LHCN-M2 (cell line): ENCODE measurements at regions not wholly inside any gene's neighbourhood (a gene's known extent, or its start where the extent isn't known, plus 50 kb on each side); places are given as distances from the start of the nearest gene placed in this dataset.

Source experiments
- DNase-seq: peaks from one replicate; pipeline ENCODE4 v3.0.0-alpha.2; 2012; ENCODE audit warnings: low read depth

DNA sequence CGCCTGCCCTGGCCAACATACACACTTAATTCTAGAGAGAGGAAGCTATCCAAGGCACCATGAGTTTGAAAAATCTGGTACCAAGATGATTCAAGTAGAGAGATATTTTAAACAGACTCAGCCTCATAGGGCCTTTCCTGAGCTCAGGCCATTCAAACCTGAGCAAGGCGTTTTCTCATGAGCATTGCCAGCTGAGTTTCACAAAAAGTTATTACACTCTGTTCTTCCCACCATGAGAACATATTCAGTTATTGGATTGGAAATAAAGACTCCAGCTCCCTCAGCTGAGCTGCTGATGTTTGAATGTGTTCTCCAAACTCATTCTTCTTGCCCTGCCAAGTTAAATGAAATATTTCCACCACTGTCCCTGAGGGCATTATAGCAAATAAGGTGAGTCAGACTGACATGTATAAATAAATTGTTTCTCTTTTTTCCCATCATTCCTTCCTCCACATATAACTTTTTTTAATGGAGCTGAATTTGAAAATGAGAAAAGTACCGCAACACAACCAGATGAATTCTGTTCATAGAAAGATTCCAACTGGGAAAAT, 429.6 kb downstream of the RAB28 start:
- DNase-seq, result no peak

DNA sequence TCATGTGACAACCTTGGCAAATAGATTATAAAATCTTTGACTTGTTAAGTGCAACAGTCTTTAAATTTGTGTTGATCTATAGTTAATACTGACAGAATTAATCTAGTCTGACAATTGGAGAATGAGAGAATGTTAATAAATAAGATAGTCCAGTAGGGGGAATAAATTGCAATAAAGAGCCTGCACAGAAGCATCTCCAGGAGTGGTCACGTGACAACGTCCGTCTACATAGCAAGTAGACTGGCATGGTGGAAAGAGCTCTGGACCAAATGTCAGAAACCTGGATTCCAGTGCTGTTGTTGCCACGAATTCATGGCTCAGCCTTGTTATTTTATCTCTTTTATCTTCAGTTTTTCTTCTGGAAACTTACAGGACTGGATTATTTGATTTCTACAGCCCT, 436.5 kb downstream of the RAB28 start:
- no peak for DNase-seq

- no peak for DNase-seq
Measured at GRCh38 chr4:13036841-13037240, 447.3 kb downstream of the RAB28 start.

GRCh38 chr4:13032936-13033335, 451.2 kb downstream of the RAB28 start:
- DNase-seq, result no peak

GRCh38 chr4:13024147-13025105, 459.7 kb downstream of the RAB28 start:
- DNase-seq, result no peak

DNA sequence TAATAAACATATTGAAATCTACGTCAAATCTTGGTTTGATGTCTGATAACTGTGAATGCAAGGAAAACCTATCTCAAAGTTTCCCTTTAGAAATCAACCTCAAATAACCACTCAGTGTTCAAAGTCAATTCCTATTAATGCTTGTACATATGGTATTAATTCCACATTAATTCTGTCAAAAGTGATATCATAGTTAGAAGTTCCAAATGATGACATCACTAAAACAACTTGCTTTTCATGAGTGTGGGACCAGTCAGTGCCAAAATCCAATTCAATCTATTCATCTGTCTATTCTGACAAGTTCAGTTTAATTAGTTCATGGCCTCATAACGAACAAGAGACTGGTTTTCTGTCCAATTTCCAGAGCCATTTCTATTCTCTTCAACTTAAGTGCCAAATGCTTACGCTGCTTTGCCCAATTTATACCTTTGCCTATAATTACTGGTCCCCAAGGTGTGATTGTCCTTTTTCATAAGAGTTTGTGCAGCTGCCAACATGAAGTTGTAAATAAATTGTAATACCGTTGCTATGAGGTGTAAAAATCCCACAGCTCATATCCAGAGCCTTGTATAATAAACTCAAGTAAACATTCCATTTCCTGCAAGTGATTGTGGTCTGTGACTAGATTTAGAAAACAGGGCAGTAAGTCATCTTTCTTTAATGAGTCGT, 476.2 kb downstream of the RAB28 start:
- DNase-seq, result no peak

DNA sequence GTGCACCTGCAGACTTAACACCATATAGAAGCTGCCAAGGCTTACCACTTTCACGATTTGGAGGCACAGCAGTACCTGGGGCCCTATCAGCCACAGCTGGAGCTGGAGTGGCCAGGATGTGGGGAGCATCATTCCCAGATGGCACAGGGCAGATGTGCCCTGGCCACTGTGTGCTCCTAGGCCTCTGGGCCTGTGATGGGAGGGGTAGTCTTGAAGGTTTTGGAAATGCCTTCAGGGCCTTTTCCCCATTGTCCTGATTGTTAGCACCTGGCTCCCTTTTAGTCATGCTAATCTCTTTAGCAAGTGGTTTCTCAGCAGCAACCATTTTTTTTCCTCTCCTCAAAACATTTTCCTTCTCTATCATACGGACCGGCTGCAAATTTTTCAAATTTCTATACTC, 490.2 kb downstream of the RAB28 start:
- DNase-seq, result no peak

DNA sequence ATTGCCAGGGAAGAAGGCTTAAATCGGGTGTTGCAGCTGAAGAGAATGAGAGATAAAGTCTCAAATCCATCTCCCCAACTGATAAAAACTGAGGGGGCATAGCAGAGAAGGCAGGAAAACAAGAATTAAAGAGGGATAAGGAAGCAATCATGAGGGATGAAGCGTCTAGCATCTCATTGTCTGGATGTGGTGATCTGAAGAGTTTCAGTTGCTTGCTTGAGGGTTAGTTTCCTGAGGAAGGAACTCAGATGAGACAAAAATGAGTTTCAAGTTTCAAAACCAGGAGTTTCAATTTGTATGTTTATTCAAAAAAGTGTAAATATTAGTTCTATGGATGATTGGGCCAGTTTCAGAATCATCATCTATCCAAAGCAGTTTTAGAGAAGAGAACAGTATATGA, 496.9 kb downstream of the RAB28 start:
- no peak for DNase-seq

DNA sequence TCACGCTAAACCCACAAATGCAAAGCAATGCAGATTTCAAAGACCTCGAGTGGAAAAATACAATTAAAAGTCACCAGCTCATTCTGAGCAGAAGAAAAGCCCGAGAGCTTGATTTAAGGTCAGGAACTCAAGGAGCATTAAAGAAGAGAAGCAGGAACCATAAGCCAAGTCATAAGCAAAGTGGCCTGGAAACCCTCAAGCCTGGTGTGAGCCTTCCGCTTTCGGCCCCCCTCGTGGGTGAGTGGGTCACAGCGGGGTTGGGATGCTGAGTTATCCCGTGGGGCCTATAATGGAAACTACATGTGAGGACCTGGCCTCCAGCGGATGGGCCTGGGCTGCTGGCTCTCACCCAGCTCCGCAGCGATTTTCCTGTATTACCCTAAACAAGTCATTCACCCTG, 504.3 kb downstream of the RAB28 start:
- no peak for DNase-seq

DNA sequence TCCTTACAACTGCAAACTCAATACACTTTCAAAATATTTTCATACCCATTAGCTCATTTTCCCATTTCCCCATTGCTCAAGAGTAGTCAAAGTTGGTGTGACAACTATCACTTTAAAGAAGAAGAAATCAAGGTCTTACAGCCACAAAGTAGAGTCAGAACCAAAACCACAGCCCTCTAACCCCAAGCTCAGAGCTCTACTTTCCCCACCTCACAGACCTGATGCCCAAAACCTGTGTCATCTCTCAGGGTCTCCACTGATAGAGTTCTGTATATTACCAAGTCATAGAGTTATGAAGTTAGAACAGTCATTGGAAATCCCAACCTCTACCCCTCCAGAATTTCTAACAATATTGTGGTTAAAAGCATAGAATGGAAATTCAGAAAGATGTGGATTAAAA, 505.8 kb downstream of the RAB28 start:
- no peak for DNase-seq

- no peak for DNase-seq
Measured at GRCh38 chr4:12975511-12975910, 508.6 kb downstream of the RAB28 start.

GRCh38 chr4:12973522-12973921, 510.6 kb downstream of the RAB28 start:
- no peak for DNase-seq

- no peak for DNase-seq
Measured at GRCh38 chr4:12968345-12968744, 515.8 kb downstream of the RAB28 start.

DNA sequence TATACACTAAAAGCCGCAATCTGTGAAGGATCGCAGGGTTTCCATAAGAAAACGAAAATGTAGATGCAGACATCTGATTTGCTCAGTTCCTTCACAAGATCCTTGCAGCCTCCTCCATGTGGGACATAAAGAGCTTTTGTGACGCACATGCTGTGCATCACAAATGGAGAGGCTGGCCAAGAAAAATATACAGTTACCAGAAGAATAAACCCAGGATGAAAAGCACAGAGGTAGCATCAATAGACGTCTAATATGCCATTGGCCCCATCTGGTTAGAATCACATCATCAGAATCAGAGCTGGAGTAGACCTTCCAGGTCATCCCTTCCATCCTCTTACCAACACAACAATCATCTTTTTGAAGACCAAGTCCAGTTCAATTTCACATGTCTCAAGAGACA, 517.4 kb downstream of the RAB28 start:
- DNase-seq, result no peak

DNA sequence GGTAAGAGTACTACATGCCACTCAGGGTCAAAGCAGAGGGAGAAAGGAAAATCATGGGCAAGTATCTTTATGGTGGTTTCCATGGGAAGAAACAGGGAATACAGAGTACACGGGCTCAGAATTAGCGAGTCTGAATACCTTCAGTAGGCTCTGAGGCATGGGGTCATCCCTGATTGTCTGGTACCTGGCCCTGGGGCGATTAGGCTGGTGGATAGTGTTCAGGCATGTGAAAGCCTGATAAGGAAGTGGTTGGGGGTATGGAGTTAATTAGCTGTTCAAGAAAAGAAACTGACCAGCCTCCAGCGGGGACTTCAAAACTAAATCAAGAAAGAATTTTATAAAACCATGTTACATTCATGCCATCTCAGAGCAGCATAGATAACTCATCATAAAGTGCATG, 518.8 kb downstream of the RAB28 start:
- DNase-seq, result no peak

DNA sequence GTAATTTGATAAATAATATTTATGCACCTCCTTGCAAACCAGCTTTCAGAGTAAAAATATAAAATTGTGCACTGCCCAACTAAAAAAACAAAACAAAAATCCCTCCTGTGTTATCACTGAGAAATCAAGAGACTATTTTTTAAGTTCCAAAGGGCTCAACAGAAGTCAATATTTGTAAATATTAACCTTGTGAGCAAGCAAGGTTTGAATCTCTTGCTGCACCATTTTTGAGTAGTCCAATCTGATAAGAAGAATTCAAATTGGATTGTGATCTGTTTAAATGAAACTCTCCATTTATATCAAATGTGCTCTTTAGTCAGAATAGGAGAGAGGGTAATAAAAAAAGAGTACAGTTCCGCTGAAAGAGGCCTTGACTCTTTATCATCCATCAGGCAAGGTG, 520.2 kb downstream of the RAB28 start:
- DNase-seq, result no peak

DNA sequence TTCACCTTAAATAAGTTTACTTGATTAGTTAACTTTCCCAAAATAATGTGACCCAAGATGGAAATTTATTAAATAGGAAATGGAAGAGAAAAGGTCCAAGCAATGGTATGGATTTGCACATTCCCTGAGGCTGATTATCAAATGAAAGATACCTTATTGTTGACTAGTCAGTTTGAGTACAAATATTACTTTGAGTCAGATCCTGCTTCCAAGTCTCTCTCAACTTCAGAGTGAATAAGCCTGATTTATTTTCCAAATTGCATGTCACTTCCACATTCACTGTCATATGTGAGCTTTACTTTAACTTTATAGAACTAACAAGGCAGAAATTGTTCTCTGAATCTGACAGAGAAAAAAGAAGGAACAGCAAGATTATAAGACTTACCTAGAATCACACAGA, 520.8 kb downstream of the RAB28 start:
- DNase-seq, result no peak

DNA sequence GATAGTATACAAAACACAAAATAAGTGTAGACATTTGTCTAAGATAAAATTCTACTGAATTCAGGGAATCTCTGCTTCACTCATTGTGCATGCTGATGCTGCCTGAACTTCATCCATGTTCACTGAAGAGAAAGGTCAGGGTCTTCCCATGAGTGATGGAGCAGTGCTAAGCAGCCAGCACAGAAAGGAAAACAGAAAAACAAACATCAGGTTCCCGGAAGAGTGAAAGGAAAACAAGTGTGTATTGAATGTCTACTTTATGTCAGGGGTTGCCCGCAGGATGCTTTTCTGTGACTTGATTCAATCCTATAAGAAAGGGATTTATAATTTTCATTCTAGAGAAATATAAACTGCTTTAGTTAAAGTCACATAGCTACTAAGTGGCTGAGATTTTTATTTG, 522.4 kb downstream of the RAB28 start:
- no peak for DNase-seq

GRCh38 chr4:12958436-12958835, 525.7 kb downstream of the RAB28 start:
- DNase-seq, result no peak

DNA sequence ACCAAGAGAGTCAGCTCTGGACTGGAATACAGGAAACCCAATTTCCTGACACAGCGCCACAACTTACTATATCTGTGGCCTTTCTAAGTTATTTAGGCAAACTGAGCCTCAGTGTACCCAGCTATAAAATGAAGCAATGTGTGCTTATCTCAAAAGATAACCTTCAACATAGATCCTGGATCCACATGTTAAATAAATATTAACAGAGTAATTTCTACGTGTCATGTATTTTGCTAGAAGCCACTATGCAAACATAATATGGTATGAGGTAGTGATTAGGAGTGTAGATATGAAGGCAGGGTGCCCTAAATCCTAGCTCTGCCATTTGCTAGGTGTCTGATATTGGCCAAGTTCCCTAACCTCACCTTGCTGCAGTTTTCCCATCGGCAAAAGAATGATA, 527.0 kb downstream of the RAB28 start:
- DNase-seq, result no peak

- DNase-seq, result no peak
Measured at GRCh38 chr4:12956026-12956425, 528.1 kb downstream of the RAB28 start.

- DNase-seq, result no peak
Measured at GRCh38 chr4:12949719-12950490, 534.2 kb downstream of the RAB28 start.
